SK-N-SH (cell line): ENCODE measurements at regions not wholly inside any gene's neighbourhood (a gene's known extent, or its start where the extent isn't known, plus 50 kb on each side); places are given as distances from the start of the nearest gene placed in this dataset.

Experiments used
- CTCF ChIA-PET: fragments of 300-600, 350-600 bp; formaldehyde crosslinking; extraction: SDS; loops from one replicate; lab custom pipeline; 2021; lab: Yijun Ruan, JAX
- POLR2A ChIA-PET: fragments of 350-600 bp; sonication (Branson Sonifier 250); formaldehyde crosslinking; extraction: SDS; loops from one replicate; lab custom pipeline; 2020; ENCODE audit warnings: antibody characterized with exemption, inconsistent platforms; lab: Yijun Ruan, JAX
- DNase-seq: peaks from one replicate; pipeline ENCODE4 v3.0.0; 2012
- H2AFZ ChIP-seq: fragments of 200-600 bp; sonication (generic); 2 replicates; pipeline ENCODE4 v1.8.1; 2016; ENCODE audit warnings: antibody characterized with exemption, mild to moderate bottlenecking, low read depth
- H3F3A ChIP-seq: fragments of 200-600 bp; sonication (generic); replicated peaks from 2 replicates; pipeline ENCODE3; 2016; ENCODE audit warnings: antibody characterized with exemption, mild to moderate bottlenecking; ENCODE audit not compliant: insufficient read depth
- H3K27ac ChIP-seq, 2 experiments: fragments of 200-500 bp in 1 of 2; fragments of 200-600 bp in 1 of 2; sonication (Bioruptor generic) in 1 of 2; sonication (generic), shearing (Covaris generic) in 1 of 2; 2 replicates each; pipeline versions ENCODE4 v1.5.1 to v1.6.1; 2014 to 2016; ENCODE audit warnings: low read depth in 2 of 2, inconsistent platforms in 1 of 2, low read length in 1 of 2, mild to moderate bottlenecking in 1 of 2, mixed read lengths in 1 of 2
- H3K27me3 ChIP-seq: fragments of 200-600 bp; sonication (generic), shearing (Covaris generic); 2 replicates; pipeline ENCODE4 v1.6.1; 2016; ENCODE audit warnings: mixed run types; ENCODE audit not compliant: insufficient read depth
- H3K36me3 ChIP-seq, 2 experiments: fragments of 200-500 bp in 1 of 2; fragments of 200-600 bp in 1 of 2; sonication (Bioruptor generic) in 1 of 2; sonication (generic) in 1 of 2; replicated peaks in 1 of 2; 2 replicates each; pipeline versions ENCODE3 to v1.5.1; 2014 to 2016; ENCODE audit warnings: low read length in 1 of 2, mild to moderate bottlenecking in 1 of 2; ENCODE audit not compliant: insufficient read depth in 2 of 2, control insufficient read depth in 1 of 2
- H3K4me1 ChIP-seq, 2 experiments: fragments of 200-500 bp in 1 of 2; fragments of 200-600 bp in 1 of 2; sonication (Bioruptor generic) in 1 of 2; sonication (generic), shearing (Covaris generic) in 1 of 2; 2 replicates each; pipeline versions ENCODE4 v1.5.1 to v1.6.1; 2014 to 2016; ENCODE audit warnings: low read depth in 1 of 2, low read length in 1 of 2, mixed run types in 1 of 2; ENCODE audit not compliant: insufficient read depth in 2 of 2, control insufficient read depth in 1 of 2
- H3K4me2 ChIP-seq: fragments of 200-600 bp; sonication (generic), shearing (Covaris generic); 2 replicates; pipeline ENCODE4 v1.6.1; 2017; ENCODE audit warnings: mixed run types
- H3K4me3 ChIP-seq, 2 experiments: fragments of 200-500 bp in 1 of 2; fragments of 200-600 bp in 1 of 2; sonication (Bioruptor generic) in 1 of 2; sonication (generic), shearing (Covaris generic) in 1 of 2; 2 replicates each; pipeline versions ENCODE4 v1.5.1 to v1.8.1; 2014 to 2016; ENCODE audit warnings: low read depth in 2 of 2, inconsistent platforms in 1 of 2, low read length in 1 of 2, mild to moderate bottlenecking in 1 of 2, mixed read lengths in 1 of 2, moderate library complexity in 1 of 2
- H3K79me2 ChIP-seq: fragments of 200-600 bp; sonication (generic); 2 replicates; pipeline ENCODE4 v1.8.1; 2017; ENCODE audit warnings: mild to moderate bottlenecking; ENCODE audit not compliant: insufficient read depth
- H3K9ac ChIP-seq: fragments of 200-600 bp; sonication (generic); 2 replicates; pipeline ENCODE4 v1.6.1; 2017; ENCODE audit warnings: mixed run types
- H3K9me2 ChIP-seq: fragments of 200-600 bp; sonication (generic); 2 replicates; pipeline ENCODE4 v1.6.1; 2017; ENCODE audit warnings: mixed run types
- H3K9me3 ChIP-seq: fragments of 200-600 bp; sonication (generic); 2 replicates; pipeline ENCODE4 v1.6.1; 2017; ENCODE audit warnings: mixed run types, mild to moderate bottlenecking, moderate library complexity
- H4K20me1 ChIP-seq: fragments of 200-600 bp; sonication (generic); 2 replicates; pipeline ENCODE4 v1.6.1; 2017; ENCODE audit warnings: mild to moderate bottlenecking, mixed run types; ENCODE audit not compliant: insufficient read depth
- CHD2 ChIP-seq: fragments of 150-350 bp; IDR thresholded peaks from 2 replicates; pipeline ENCODE4 v1.6.1; 2018; ENCODE audit warnings: low read length; ENCODE audit not compliant: partially characterized antibody
- ELF1 ChIP-seq: IDR thresholded peaks from 2 replicates; pipeline ENCODE4 v1.4.0; 2012
- EP300 ChIP-seq, 2 experiments: IDR thresholded peaks; 2 replicates each; pipeline versions ENCODE4 v1.4.0 to v1.6.1; 2012; ENCODE audit warnings: borderline replicate concordance in 1 of 2, low read depth in 1 of 2, low read length in 1 of 2
- EZH2phosphoT487 ChIP-seq: fragments of 200-600 bp; sonication (generic); IDR thresholded peaks from 2 replicates; pipeline ENCODE4 v1.6.1; 2017; ENCODE audit warnings: low read depth, mixed run types, mild to moderate bottlenecking, antibody characterized with exemption, moderate library complexity, borderline replicate concordance
- FOSL2 ChIP-seq: IDR thresholded peaks from 2 replicates; pipeline ENCODE4 v1.4.0; 2012; ENCODE audit warnings: low read depth, mild to moderate bottlenecking, moderate library complexity, borderline replicate concordance
- FOXM1 ChIP-seq: IDR thresholded peaks from 2 replicates; pipeline ENCODE4 v1.4.0; 2012; ENCODE audit warnings: low read depth, mild to moderate bottlenecking
- GABPA ChIP-seq: IDR thresholded peaks from 2 replicates; pipeline ENCODE4 v1.4.0; 2012; ENCODE audit warnings: low read depth, mild to moderate bottlenecking
- GATA2 ChIP-seq: sonication (generic); formaldehyde crosslinking; IDR thresholded peaks from 2 replicates; pipeline ENCODE4 v1.5.0; 2020; ENCODE audit warnings: mild to moderate bottlenecking, missing genetic modification reagents
- JUND ChIP-seq: IDR thresholded peaks from 2 replicates; pipeline ENCODE4 v1.4.0; 2012
- MAX ChIP-seq: IDR thresholded peaks from 2 replicates; pipeline ENCODE4 v1.4.0; 2012; ENCODE audit warnings: low read depth
- MXI1 ChIP-seq: IDR thresholded peaks from 2 replicates; pipeline ENCODE4 v1.6.1; 2012; ENCODE audit warnings: mild to moderate bottlenecking, low read depth, low read length, improper control_type of control experiment
- NFIC ChIP-seq: IDR thresholded peaks from 2 replicates; pipeline ENCODE4 v1.4.0; 2012; ENCODE audit warnings: borderline replicate concordance
- RAD21 ChIP-seq: IDR thresholded peaks from 2 replicates; pipeline ENCODE4 v1.6.1; 2012; ENCODE audit warnings: mild to moderate bottlenecking, low read length
- REST ChIP-seq: IDR thresholded peaks from 2 replicates; pipeline ENCODE4 v1.6.1; 2012; ENCODE audit warnings: mild to moderate bottlenecking, low read depth, low read length, moderate library complexity
- RFX5 ChIP-seq: IDR thresholded peaks from 2 replicates; pipeline ENCODE4 v1.6.1; 2012; ENCODE audit warnings: mild to moderate bottlenecking, improper control_type of control experiment, low read length
- RXRA ChIP-seq: IDR thresholded peaks from 2 replicates; pipeline ENCODE4 v1.4.0; 2012; ENCODE audit warnings: low read depth, mild to moderate bottlenecking, borderline replicate concordance
- SMC3 ChIP-seq: IDR thresholded peaks from 2 replicates; pipeline ENCODE4 v1.6.1; 2012; ENCODE audit warnings: low read depth, low read length, improper control_type of control experiment
- TAF1 ChIP-seq: IDR thresholded peaks from 2 replicates; pipeline ENCODE4 v1.6.1; 2012; ENCODE audit warnings: low read depth, mild to moderate bottlenecking, low read length, moderate library complexity, borderline replicate concordance
- TCF12 ChIP-seq: IDR thresholded peaks from 2 replicates; pipeline ENCODE4 v1.4.0; 2012
- TEAD4 ChIP-seq: IDR thresholded peaks from 2 replicates; pipeline ENCODE4 v1.4.0; 2012; ENCODE audit warnings: mild to moderate bottlenecking, borderline replicate concordance; ENCODE audit not compliant: insufficient read depth
- USF1 ChIP-seq: IDR thresholded peaks from 2 replicates; pipeline ENCODE4 v1.4.0; 2012; ENCODE audit warnings: low read depth, borderline replicate concordance
- USF2 ChIP-seq: fragments of 150-350 bp; IDR thresholded peaks from 2 replicates; pipeline ENCODE4 v1.6.1; 2017; ENCODE audit warnings: antibody characterized with exemption, low read length, low read depth, borderline replicate concordance
- YY1 ChIP-seq: IDR thresholded peaks from 2 replicates; pipeline ENCODE4 v1.4.0; 2012; ENCODE audit warnings: low read depth, mild to moderate bottlenecking
- WGBS: methylation state at CpG from one replicate; pipeline ENCODE4 v1.1.6; 2017; ENCODE audit warnings: low lambda C conversion rate; 5-methylcytosine and 5-hydroxymethylcytosine counted together

GRCh38 chr7:131000873-131001272 is 266.9 kb upstream of the KLF14 start (continued):
- TF ChIP-seq USF1 (no peak), FOSL2 (no peak), TAF1 (no peak), FOXM1 (no peak), MXI1 (no peak), RFX5 (no peak), MAX (no peak), YY1 (no peak), GATA2 (CRISPR knock-in tag) (no peak)
- TF ChIP-seq, all 33 proteins: peak for 0

GRCh38 chr7:131002600-131002999 is 268.6 kb upstream of the KLF14 start:
- POLR2A ChIA-PET = interaction anchor here (0.7 kb wide), 1 partner anchor 35 kb away, joined by 3 read pairs; no protein-coding TSS in a partner anchor
- peaks cover 51% of the 10 kb centered on the region for H3K79me2 ChIP-seq

More at GRCh38 chr7:131002600-131002999, 268.6 kb upstream of the KLF14 start:
- Histone ChIP-seq H3K27ac (no peak overlapping the region), H3K4me1 (peaks cover 0 to 14% of the 10 kb centered on the region in 2 experiments), H3K27me3 (no peaks in the 10 kb centered on the region), H3F3A (peaks cover 3% of the 10 kb centered on the region), H3K36me3 (peaks cover 0 to 7% of the 10 kb centered on the region in 2 experiments)
- no peak for DNase-seq
- TF ChIP-seq REST (no peak), TAF1 (no peak), USF2 (no peak), SMC3 (no peak), JUND (no peak), NFIC (no peak), TEAD4 (no peak), RXRA (no peak), CHD2 (no peak), ELF1 (no peak), EP300 (IDR thresholded peaks at IDR 0.05; ENCODE audit: borderline replicate concordance in 1 of 2, low read depth in 1 of 2, low read length in 1 of 2) (no peak), RAD21 (no peak), MXI1 (no peak), FOSL2 (no peak), TCF12 (no peak), EZH2phosphoT487 (no peak), GABPA (no peak)
- TF ChIP-seq, all 33 proteins: peak for 0
- Histone ChIP-seq H3K4me3 (no peak overlapping the region), H3K9me2 (no peaks in the 10 kb centered on the region), H3K9me3 (peaks cover 5% of the 10 kb centered on the region; the same call in 1 of the 2 replicates), H2AFZ (no peak overlapping the region), H3K9ac (no peak overlapping the region), H4K20me1 (no peaks in the 10 kb centered on the region; the same call in 1 of the 2 replicates), H3K4me2 (no peak overlapping the region)
- CTCF ChIA-PET = interaction anchor here (1.2 to 11.6 kb wide), 7 partner anchors 10 to 106 kb away, joined by 3 to 105 read pairs (median 4); no protein-coding TSS in a partner anchor
- 94% methylated on average over 1 of the region's 1 CpG for WGBS
